Coronary artery (tissue), 2 donors: ENCODE measurements at regions not wholly inside any gene's neighbourhood (a gene's known extent, or its start where the extent isn't known, plus 50 kb on each side); places are given as distances from the start of the nearest gene placed in this dataset.

ENCODE experiments used
- DNase-seq: peaks from one replicate; pipeline ENCODE4 v3.0.0-alpha.2; 2017; ENCODE audit warnings: low spot score
- H3K27ac ChIP-seq, 2 donors: fragments of 200-600 bp; sonication (generic); one replicate each; pipeline ENCODE4 v1.5.1; 2016 to 2019
- H3K4me3 ChIP-seq: fragments of 200-600 bp; sonication (generic); 2 replicates; pipeline ENCODE4 v1.5.1; 2016; ENCODE audit warnings: mild to moderate bottlenecking, moderate library complexity
- CTCF ChIP-seq: fragments of 200-600 bp; sonication (generic); IDR thresholded peaks from one replicate; pipeline ENCODE4 v1.5.1; 2019; ENCODE audit warnings: antibody characterized with exemption

DNA sequence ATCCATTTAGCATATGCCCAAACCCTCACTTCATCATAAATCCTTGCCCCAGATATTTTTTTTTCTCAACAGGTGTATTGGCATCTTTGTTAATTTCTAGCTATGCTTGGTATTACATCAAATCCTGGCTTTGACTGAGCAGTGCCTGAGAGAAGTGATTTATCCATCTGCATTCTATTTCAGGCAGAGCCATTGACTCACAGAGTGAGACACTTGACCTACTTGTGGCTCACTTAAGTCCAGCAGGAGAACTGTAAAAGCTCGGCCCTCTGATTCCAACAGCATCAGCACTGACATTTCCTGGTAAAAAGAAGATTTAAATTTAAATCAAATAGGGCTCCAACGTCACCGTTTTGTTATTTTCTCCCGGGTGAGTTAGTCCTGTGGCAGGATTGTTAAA lies 93.4 kb downstream of the PLK2 start:
- no peak for DNase-seq
- Histone ChIP-seq H3K4me3 (no peak overlapping the region), H3K27ac (no peak overlapping the region)
- no peak for TF ChIP-seq CTCF

DNA sequence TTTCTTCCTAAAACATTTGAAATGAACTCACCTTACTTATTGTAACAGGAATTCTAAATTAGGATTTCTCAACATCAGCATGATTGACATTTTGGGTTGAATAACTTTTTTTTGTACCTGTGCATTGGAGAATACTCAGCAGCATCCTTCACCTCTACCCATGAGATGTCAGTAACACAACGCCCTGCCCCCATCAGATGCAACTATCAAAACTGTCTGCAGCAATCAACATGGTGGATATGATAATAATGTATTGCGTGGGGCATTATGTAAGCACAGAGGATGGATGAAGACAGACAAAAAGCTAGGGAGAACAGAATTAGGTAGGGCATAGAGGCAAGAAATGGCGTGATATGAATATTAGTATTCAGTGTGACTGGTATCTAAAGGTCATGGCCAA lies 94.1 kb downstream of the PLK2 start:
- Histone ChIP-seq H3K4me3 (no peak overlapping the region), H3K27ac (no peak overlapping the region)
- no peak for TF ChIP-seq CTCF
- DNase-seq = no peak

DNA sequence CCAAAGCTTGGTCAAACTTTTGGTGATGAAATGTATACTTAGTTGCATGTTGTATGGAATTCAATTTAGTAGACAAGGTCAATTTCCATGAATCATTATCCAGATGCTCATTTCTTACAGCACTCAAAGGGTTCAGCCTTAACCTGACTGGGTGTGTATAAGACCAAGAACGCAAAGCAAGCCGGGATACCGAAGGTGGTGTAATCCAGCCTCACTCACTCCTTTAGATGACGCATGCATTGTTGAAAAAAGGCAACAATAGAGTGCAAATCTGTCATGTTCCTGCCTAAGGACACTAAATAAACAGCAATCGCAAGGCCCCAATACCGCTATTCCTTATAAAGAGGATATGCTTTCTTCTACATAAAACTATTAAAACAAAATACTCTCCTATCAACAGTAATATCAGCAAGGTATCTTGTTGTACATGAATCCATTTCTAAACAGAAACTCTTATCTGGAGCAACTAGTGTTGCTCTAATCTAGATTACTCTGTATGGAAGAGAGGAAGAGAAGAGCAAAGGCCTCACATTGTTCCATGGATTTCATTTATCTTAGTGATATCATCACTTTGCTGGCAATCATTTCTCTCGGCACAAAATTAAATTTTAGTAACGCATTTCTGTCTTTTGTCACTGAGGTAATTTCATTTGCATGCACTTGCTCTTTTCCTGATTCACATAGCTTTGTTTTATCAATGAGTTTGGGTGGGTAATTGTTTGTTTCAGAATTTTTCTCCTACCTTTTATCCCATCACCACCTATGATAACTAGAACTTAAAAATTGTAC lies 96.2 kb downstream of the PLK2 start:
- no peak for DNase-seq
- TF ChIP-seq CTCF = no peak
- Histone ChIP-seq H3K4me3 (no peak overlapping the region), H3K27ac (no peak overlapping the region)

GRCh38 chr5:58362135-58362534 lies 97.8 kb downstream of the PLK2 start:
- Histone ChIP-seq H3K4me3 (no peak overlapping the region), H3K27ac (no peak overlapping the region)
- no peak for TF ChIP-seq CTCF
- no peak for DNase-seq

- TF ChIP-seq CTCF = no peak
- H3K27ac ChIP-seq = no peak overlapping the region
- H3K4me3 ChIP-seq = no peak overlapping the region
Observed at GRCh38 chr5:58360794-58361193, 99.1 kb downstream of the PLK2 start.

DNA sequence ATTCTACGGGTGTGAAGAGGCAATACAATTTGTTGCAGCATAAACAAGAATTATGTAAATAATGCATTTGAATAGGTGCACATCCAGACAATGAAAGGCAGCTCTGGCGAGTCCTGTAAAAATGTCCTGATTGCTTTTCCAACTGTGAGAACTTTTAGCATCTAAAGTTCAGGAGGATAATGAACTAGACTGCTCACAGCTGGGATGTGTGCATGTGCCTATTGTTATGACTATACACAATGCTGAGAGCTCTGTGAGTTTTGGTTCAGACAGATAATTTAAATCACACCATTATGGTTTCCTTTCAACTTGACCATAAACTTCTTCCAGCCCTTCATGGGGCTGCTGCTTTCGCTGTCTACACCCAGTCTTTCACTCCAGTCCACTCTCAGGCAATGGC lies 99.9 kb downstream of the PLK2 start:
- H3K4me3 ChIP-seq = no peak overlapping the region
- H3K27ac ChIP-seq = no peak overlapping the region
- TF ChIP-seq CTCF = no peak
- DNase-seq = no peak

More at GRCh38 chr5:58360794-58361193, 99.1 kb downstream of the PLK2 start:
- DNase-seq = no peak

- Histone ChIP-seq H3K27ac (no peak overlapping the region), H3K4me3 (no peak overlapping the region)
- DNase-seq = no peak
- TF ChIP-seq CTCF = no peak
Observed at GRCh38 chr5:58358501-58359178, 101.2 kb downstream of the PLK2 start.
